Keratinocyte (primary cell): ENCODE measurements at regions not wholly inside any gene's neighbourhood (a gene's known extent, or its start where the extent isn't known, plus 50 kb on each side); places are given as distances from the start of the nearest gene placed in this dataset.

Experiments used
- CTCF ChIP-seq, 3 experiments: IDR thresholded peaks in 1 of 3; conservative IDR thresholded peaks in 1 of 3; optimal IDR thresholded peaks in 1 of 3; 2 replicates in 2 of 3; 3 replicates in 1 of 3; pipeline versions ENCODE3 to v1.5.1; 2011; ENCODE audit warnings: low read length in 3 of 3, mild to moderate bottlenecking in 3 of 3, moderate library complexity in 2 of 3, control low read depth in 1 of 3, inconsistent platforms in 1 of 3; ENCODE audit not compliant: insufficient read depth in 2 of 3; ENCODE audit errors: extremely low read depth in 1 of 3
- EZH2 ChIP-seq: IDR thresholded peaks from one replicate; pipeline ENCODE4 v1.6.1; 2012; ENCODE audit warnings: inconsistent platforms, mild to moderate bottlenecking, low read length, moderate library complexity

GRCh38 chr1:37420456-37420855 is 53.9 kb upstream of the ZC3H12A start:
- no peak for TF ChIP-seq CTCF (optimal IDR thresholded peaks at IDR 0.05 in 1 of 3, IDR thresholded peaks at IDR 0.05 in 1 of 3, conservative IDR thresholded peaks at IDR 0.05 in 1 of 3; ENCODE audit: extremely low read depth in 1 of 3, insufficient read depth in 2 of 3, low read length in 3 of 3)
- TF ChIP-seq EZH2, result no peak
